Small intestine (tissue), 7 donors: ENCODE measurements at regions not wholly inside any gene's neighbourhood (a gene's known extent, or its start where the extent isn't known, plus 50 kb on each side); places are given as distances from the start of the nearest gene placed in this dataset.
A peak's percentile ranks its signal among the peaks of the same experiment; 100 is the strongest.
"Not testable (repeated sequence)": the region's sequence is repeated elsewhere in the genome, so short reads cannot be mapped to it uniquely, and the experiment has no call there.

Source experiments
- DNase-seq, 2 donors: peaks; one replicate each; pipeline versions ENCODE4 v3.0.0 to v3.0.0-alpha.2; 2013
- FAIRE-seq: peaks from 2 replicates; lab custom pipeline; 2012; peaks lifted over from hg19 to GRCh38; lab: Jason Lieb, UNC
- H3K27ac ChIP-seq, 3 donors: one replicate each; pipeline ENCODE4 v1.5.1; 2013; ENCODE audit warnings: low read length in 2 of 3, mild to moderate bottlenecking in 2 of 3, control low read depth in 1 of 3, inconsistent platforms in 1 of 3, low read depth in 1 of 3, moderate library complexity in 1 of 3
- H3K27me3 ChIP-seq, 3 donors: one replicate each; pipeline ENCODE4 v1.6.1; 2013; ENCODE audit warnings: low read length in 3 of 3, inconsistent platforms in 1 of 3; ENCODE audit not compliant: control insufficient read depth in 3 of 3, insufficient read depth in 3 of 3
- H3K36me3 ChIP-seq, 3 donors: one replicate each; pipeline ENCODE4 v1.6.1; 2013; ENCODE audit warnings: low read length in 3 of 3, inconsistent platforms in 1 of 3, low read depth in 1 of 3, mild to moderate bottlenecking in 1 of 3, moderate library complexity in 1 of 3; ENCODE audit not compliant: control insufficient read depth in 3 of 3, insufficient read depth in 2 of 3
- H3K4me1 ChIP-seq, 3 donors: one replicate each; pipeline ENCODE4 v1.6.1; 2013; ENCODE audit warnings: low read length in 2 of 3, inconsistent platforms in 1 of 3, low read depth in 1 of 3, mild to moderate bottlenecking in 1 of 3, moderate library complexity in 1 of 3; ENCODE audit not compliant: control insufficient read depth in 3 of 3, insufficient read depth in 2 of 3
- H3K4me3 ChIP-seq, 3 donors: one replicate each; pipeline ENCODE4 v1.5.1; 2013; ENCODE audit warnings: low read length in 3 of 3, control low read depth in 1 of 3, inconsistent platforms in 1 of 3, low read depth in 1 of 3, mild to moderate bottlenecking in 1 of 3, moderate library complexity in 1 of 3
- H3K9me3 ChIP-seq, 2 donors: one replicate each; pipeline ENCODE4 v1.6.1; 2013; ENCODE audit warnings: low read depth in 1 of 2, low read length in 1 of 2; ENCODE audit not compliant: control insufficient read depth in 2 of 2, insufficient read depth in 1 of 2
- WGBS, 3 donors: extraction: QIAGEN DNeasy Blood & Tissue Kit; methylation state at CpG; one replicate each; pipeline ENCODE4 v1.1.7; 2013; 5-methylcytosine and 5-hydroxymethylcytosine counted together
- donor health status: healthy with polysubstance abuse.
- donor health status: control.
- donor health status: control.
- donor health status: Bipolar disorder and iron deficiency.
- donor health status: healthy.

DNA sequence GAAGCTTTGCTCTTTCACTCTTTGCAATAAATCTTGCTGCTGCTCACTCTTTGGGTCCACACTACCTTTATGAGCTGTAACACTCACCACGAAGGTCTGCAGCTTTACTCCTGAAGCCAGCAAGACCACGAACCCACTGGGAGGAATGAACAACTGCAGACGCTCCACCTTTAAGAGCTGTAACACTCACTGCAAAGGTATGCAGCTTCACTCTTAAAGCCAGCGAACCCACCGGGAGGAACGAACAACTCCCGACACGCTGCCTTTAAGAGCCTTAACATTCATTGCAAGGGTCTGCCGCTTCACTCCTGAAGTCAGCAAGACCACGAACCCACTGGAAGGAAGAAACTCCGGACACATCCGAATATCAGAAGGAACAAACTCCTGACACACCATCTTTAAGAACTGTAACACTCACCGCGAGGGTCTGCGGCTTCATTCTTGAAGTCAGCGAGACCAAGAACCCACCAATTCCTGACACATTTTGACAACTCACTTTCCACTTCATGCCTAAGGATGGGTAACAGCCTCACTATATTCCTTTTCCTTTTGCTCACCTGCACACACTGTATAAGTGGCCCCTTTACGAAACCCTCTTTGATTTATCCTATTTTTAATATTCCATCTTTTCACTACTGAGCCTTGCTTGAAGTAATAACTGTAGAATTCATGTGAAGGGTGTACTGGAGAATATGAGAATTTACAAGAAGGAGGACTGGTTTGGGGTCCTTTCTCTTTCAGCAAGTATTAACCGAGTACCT lies 103.2 kb downstream of the RGS2 start:
- H3K27ac ChIP-seq, H3K4me1 ChIP-seq, FAIRE-seq, H3K4me3 ChIP-seq, H3K9me3 ChIP-seq, H3K36me3 ChIP-seq, DNase-seq, H3K27me3 ChIP-seq: not testable (repeated sequence)
- 95 to 96% (median 95%) methylated on average over 18 of the region's 18 CpGs for WGBS, 3 donors

GRCh38 chr1:192913683-192914082 lies 104.8 kb downstream of the RGS2 start:
- no peaks in the 10 kb centered on the region for H3K36me3 ChIP-seq
- no peak overlapping the region for H3K4me3 ChIP-seq
- H3K4me1 ChIP-seq, result no peaks in the 10 kb centered on the region
- WGBS, 3 donors, result 70 to 79% (median 76%) methylated on average over 3 of the region's 3 CpGs
- H3K27ac ChIP-seq, result no peak overlapping the region
- H3K9me3 ChIP-seq, result no peaks in the 10 kb centered on the region
- no peak for DNase-seq
- FAIRE-seq, result no peak
- no peaks in the 10 kb centered on the region for H3K27me3 ChIP-seq

DNA sequence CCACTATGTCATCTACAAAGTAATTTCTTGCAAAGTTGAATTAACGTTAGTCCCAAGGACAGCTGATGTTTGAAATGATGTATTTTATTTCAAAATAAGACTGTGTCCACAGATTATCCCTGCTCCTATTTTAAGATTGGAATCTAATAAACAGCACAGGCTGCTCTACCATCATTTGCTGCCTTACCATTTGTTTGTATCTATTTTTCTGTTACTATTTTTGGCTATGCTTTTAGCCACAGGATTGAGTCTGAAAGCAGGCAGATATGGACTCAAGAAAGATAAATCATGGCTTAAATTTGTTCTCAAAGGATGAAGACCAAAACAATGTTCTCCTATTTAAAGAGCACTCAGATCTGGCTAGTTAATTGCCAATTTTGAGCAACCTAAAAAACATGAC lies 105.3 kb downstream of the RGS2 start:
- Histone ChIP-seq H3K4me3 (no peak overlapping the region), H3K9me3 (no peaks in the 10 kb centered on the region), H3K27me3 (no peaks in the 10 kb centered on the region), H3K27ac (no peak overlapping the region), H3K4me1 (no peaks in the 10 kb centered on the region), H3K36me3 (no peaks in the 10 kb centered on the region)
- no peak for DNase-seq
- FAIRE-seq, result no peak
- WGBS, 3 donors, result 61 to 91% (median 90%) methylated on average over 1 of the region's 1 CpG

DNA sequence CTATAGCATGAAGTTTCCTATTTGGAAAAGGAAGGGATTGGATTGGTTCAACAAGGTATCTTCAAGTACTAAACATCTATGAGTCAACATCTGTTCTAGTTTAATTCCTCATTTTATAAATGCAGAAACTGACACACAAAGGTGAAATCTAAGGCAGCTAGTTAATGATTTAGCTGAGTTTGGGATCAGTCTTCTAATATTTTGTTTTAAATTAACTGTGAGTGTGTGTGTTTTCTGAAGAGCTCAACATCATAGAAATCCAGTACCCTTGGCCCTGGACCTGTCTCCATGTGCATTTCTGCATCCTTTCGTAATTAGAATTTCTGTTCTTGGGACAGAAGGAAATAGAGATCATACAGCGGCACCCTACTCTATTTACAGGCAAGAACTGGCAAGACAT lies 105.9 kb downstream of the RGS2 start:
- no peaks in the 10 kb centered on the region for H3K27me3 ChIP-seq
- no peak overlapping the region for H3K27ac ChIP-seq
- FAIRE-seq (no peak), DNase-seq (peak in 1 of 2 donors; percentile 4)
- no peaks in the 10 kb centered on the region for H3K36me3 ChIP-seq
- H3K4me3 ChIP-seq, result no peak overlapping the region
- H3K9me3 ChIP-seq, result no peaks in the 10 kb centered on the region
- H3K4me1 ChIP-seq, result no peaks in the 10 kb centered on the region
- 87 to 95% (median 88%) methylated on average over 2 of the region's 2 CpGs for WGBS, 3 donors

- H3K9me3 ChIP-seq, result no peaks in the 10 kb centered on the region
- no peak overlapping the region for H3K27ac ChIP-seq
- H3K4me3 ChIP-seq, result no peak overlapping the region
- FAIRE-seq (no peak), DNase-seq (no peak)
- H3K4me1 ChIP-seq, result no peaks in the 10 kb centered on the region
- H3K27me3 ChIP-seq, result no peaks in the 10 kb centered on the region
- no peaks in the 10 kb centered on the region for H3K36me3 ChIP-seq
- WGBS, 3 donors, result 79 to 98% (median 80%) methylated on average over 1 of the region's 1 CpG
Measured at GRCh38 chr1:192916021-192916420, 107.2 kb downstream of the RGS2 start.

GRCh38 chr1:192918259-192918658 lies 109.4 kb downstream of the RGS2 start:
- no peak for FAIRE-seq
- Histone ChIP-seq H3K36me3 (no peaks in the 10 kb centered on the region), H3K4me3 (no peak overlapping the region), H3K27me3 (no peaks in the 10 kb centered on the region), H3K9me3 (no peaks in the 10 kb centered on the region), H3K4me1 (no peaks in the 10 kb centered on the region), H3K27ac (no peak overlapping the region)
- no peak for DNase-seq
- whole genome bisulfite sequencing, 3 donors, result 74 to 83% (median 74%) methylated on average over 1 of the region's 1 CpG

DNA sequence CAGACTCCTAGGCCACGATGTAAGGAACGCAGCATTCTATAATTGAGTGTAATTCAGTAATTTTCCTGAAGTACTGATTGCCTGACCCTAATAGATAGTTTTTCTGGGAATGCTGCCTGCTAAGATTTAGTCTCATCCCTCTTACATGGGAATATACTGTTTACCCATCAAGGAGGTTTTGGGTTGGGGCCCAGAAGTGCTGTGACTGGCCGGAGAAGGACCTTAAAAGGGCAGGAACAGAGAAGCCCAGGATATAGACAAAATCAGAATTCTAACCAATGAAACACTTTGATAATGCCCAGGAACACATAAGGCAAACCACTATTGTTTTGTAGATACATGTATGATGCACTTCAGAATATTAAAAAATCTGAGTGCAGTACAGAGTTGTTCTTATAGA lies 111.6 kb downstream of the RGS2 start:
- peak overlapping the region in 1 of 3 donors; percentile 5 for H3K27ac ChIP-seq

DNA sequence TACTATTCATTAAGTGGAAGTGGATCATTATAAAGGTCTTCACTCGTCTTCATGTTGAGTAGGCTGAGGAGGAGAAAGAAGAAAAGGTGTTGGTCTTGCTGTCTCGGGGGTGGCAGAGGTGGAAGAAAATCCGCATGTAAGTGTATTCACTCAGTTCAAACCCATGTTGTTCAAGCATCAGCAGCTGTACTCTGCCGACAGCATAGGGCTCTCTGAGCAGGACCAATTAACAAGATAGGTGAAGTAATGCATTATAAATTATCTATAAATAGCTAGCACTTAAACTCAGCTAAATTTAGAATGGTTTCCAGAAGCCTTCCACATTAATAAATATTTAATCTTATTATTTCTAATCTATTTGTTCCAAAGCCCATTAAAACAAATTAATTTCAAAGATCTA lies 116.8 kb downstream of the RGS2 start:
- Histone ChIP-seq H3K27ac (no peak overlapping the region), H3K4me1 (no peaks in the 10 kb centered on the region), H3K4me3 (no peak overlapping the region), H3K9me3 (no peaks in the 10 kb centered on the region), H3K27me3 (no peaks in the 10 kb centered on the region), H3K36me3 (no peaks in the 10 kb centered on the region)
- FAIRE-seq (no peak), DNase-seq (no peak)
- 83 to 93% (median 84%) methylated on average over 4 of the region's 4 CpGs for WGBS, 3 donors

More for the DNA sequence above, 111.6 kb downstream of the RGS2 start:
- no peaks in the 10 kb centered on the region for H3K36me3 ChIP-seq
- H3K4me3 ChIP-seq, result no peak overlapping the region
- H3K4me1 ChIP-seq, result no peaks in the 10 kb centered on the region
- 62 to 91% (median 89%) methylated on average over 3 of the region's 3 CpGs for WGBS, 3 donors
- FAIRE-seq (no peak), DNase-seq (peak in 1 of 2 donors; percentile 7)
- no peaks in the 10 kb centered on the region for H3K9me3 ChIP-seq
- no peaks in the 10 kb centered on the region for H3K27me3 ChIP-seq

GRCh38 chr1:192926736-192927135 lies 117.9 kb downstream of the RGS2 start:
- no peak for DNase-seq
- Histone ChIP-seq H3K4me1 (no peaks in the 10 kb centered on the region), H3K36me3 (no peaks in the 10 kb centered on the region), H3K9me3 (no peaks in the 10 kb centered on the region), H3K27me3 (peaks cover 0 to 1% (median 0%) of the 10 kb centered on the region in 3 donors), H3K27ac (no peak overlapping the region), H3K4me3 (no peak overlapping the region)
- 88 to 95% (median 94%) methylated on average over 5 of the region's 5 CpGs for WGBS, 3 donors
- no peak for FAIRE-seq
